ENCODE measurements at regions not wholly inside any gene's neighbourhood (a gene's known extent, or its start where the extent isn't known, plus 50 kb on each side); places are given as distances from the start of the nearest gene placed in this dataset.

DNA sequence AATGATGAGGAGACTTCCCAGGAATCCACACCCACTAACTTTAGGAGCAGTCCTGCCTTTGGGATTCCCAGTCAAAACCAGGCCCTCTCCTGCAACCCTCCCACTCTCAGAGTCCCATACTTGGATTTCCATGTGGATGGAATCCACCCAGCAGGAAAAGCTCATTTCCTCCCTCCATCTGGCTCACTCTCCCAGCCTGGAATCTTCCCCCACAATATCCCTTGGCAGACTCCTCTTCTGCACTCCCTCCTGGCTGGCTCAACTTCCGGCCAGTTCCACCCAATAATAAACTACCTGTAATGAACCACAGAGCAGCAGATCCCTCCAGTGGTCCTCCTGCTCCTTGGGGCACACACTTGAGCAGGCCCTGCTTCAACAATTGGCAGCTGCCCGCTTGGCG lies 102.8 kb upstream of the EGLN3 start:
- H2AFZ ChIP-seq (ENCODE audit: low read depth, low read length), result no peak overlapping the region
- H4K20me1 ChIP-seq (ENCODE audit: insufficient read depth), result no peaks in the 10 kb centered on the region

DNA sequence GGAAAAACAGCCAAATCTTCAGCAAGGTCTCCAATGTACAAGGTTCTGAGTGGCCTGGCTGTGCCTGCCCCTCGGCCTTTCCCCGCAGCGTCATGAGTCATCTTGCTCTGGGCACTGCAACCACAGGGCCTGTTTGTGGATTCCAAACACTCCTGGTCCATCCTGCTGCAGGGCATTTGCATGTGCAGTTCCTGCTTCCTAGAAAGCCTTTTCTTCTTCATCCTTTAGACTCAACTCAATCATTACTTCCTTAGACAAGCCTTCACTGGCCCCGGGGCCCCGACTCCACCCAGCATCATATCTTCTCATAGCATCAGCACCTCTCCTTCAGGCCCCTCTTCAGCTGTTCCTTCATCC lies 101.8 kb upstream of the EGLN3 start:
- no peaks in the 10 kb centered on the region for H3K9me3 ChIP-seq (ENCODE audit: low read length)
- H2AFZ ChIP-seq (ENCODE audit: low read depth, low read length), result no peak overlapping the region
- H3F3A ChIP-seq (ENCODE audit: insufficient read depth, low read length, poor library complexity, severe bottlenecking), result no peaks in the 10 kb centered on the region
- no peak overlapping the region for H3K9ac ChIP-seq (ENCODE audit: low read length)
- no peaks in the 10 kb centered on the region for H3K79me2 ChIP-seq (replicated peaks; ENCODE audit: insufficient read depth, low read length)
- TF ChIP-seq EP300 (conservative IDR thresholded peaks at IDR 0.05; ENCODE audit: poor library complexity, severe bottlenecking) (no peak), RAD21 (conservative IDR thresholded peaks at IDR 0.05) (no peak), MXI1 (conservative IDR thresholded peaks at IDR 0.05; ENCODE audit: poor library complexity, severe bottlenecking) (no peak), TAF1 (IDR thresholded peaks at IDR 0.05; ENCODE audit: low read depth) (no peak), POLR2AphosphoS5 (IDR thresholded peaks at IDR 0.05) (no peak), EZH2 (IDR thresholded peaks at IDR 0.05; ENCODE audit: borderline replicate concordance, insufficient read depth, low read length, poor library complexity, severe bottlenecking) (no peak), SMC3 (conservative IDR thresholded peaks at IDR 0.05; ENCODE audit: poor library complexity) (no peak)
- TF ChIP-seq, protein P1, sequence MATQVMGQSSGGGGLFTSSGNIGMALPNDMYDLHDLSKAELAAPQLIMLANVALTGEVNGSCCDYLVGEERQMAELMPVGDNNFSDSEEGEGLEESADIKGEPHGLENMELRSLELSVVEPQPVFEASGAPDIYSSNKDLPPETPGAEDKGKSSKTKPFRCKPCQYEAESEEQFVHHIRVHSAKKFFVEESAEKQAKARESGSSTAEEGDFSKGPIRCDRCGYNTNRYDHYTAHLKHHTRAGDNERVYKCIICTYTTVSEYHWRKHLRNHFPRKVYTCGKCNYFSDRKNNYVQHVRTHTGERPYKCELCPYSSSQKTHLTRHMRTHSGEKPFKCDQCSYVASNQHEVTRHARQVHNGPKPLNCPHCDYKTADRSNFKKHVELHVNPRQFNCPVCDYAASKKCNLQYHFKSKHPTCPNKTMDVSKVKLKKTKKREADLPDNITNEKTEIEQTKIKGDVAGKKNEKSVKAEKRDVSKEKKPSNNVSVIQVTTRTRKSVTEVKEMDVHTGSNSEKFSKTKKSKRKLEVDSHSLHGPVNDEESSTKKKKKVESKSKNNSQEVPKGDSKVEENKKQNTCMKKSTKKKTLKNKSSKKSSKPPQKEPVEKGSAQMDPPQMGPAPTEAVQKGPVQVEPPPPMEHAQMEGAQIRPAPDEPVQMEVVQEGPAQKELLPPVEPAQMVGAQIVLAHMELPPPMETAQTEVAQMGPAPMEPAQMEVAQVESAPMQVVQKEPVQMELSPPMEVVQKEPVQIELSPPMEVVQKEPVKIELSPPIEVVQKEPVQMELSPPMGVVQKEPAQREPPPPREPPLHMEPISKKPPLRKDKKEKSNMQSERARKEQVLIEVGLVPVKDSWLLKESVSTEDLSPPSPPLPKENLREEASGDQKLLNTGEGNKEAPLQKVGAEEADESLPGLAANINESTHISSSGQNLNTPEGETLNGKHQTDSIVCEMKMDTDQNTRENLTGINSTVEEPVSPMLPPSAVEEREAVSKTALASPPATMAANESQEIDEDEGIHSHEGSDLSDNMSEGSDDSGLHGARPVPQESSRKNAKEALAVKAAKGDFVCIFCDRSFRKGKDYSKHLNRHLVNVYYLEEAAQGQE (IDR thresholded peaks at IDR 0.05; ENCODE audit: borderline replicate concordance), result no peak
- TF ChIP-seq, protein P2, sequence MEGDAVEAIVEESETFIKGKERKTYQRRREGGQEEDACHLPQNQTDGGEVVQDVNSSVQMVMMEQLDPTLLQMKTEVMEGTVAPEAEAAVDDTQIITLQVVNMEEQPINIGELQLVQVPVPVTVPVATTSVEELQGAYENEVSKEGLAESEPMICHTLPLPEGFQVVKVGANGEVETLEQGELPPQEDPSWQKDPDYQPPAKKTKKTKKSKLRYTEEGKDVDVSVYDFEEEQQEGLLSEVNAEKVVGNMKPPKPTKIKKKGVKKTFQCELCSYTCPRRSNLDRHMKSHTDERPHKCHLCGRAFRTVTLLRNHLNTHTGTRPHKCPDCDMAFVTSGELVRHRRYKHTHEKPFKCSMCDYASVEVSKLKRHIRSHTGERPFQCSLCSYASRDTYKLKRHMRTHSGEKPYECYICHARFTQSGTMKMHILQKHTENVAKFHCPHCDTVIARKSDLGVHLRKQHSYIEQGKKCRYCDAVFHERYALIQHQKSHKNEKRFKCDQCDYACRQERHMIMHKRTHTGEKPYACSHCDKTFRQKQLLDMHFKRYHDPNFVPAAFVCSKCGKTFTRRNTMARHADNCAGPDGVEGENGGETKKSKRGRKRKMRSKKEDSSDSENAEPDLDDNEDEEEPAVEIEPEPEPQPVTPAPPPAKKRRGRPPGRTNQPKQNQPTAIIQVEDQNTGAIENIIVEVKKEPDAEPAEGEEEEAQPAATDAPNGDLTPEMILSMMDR (IDR thresholded peaks at IDR 0.05; ENCODE audit: poor library complexity, severe bottlenecking), result no peak
- no peak overlapping the region for H3K4me2 ChIP-seq (ENCODE audit: low read length)
- H3K9me2 ChIP-seq (ENCODE audit: insufficient read depth, low read length), result no peaks in the 10 kb centered on the region
- no peaks in the 10 kb centered on the region for H4K20me1 ChIP-seq (ENCODE audit: insufficient read depth)
- no peaks in the 10 kb centered on the region for H3K27me3 ChIP-seq (ENCODE audit: insufficient read depth, low read depth, low read length)
- H3K36me3 ChIP-seq (ENCODE audit: insufficient read depth, low read length), result no peaks in the 10 kb centered on the region
- no peak overlapping the region for H3K4me3 ChIP-seq (ENCODE audit: low read length)
- H3K27ac ChIP-seq (ENCODE audit: low read length), result no peak overlapping the region

More for the DNA sequence above, 102.8 kb upstream of the EGLN3 start:
- no peak overlapping the region for H3K4me2 ChIP-seq (ENCODE audit: low read length)
- H3K4me3 ChIP-seq (ENCODE audit: low read length), result no peak overlapping the region
- H3F3A ChIP-seq (ENCODE audit: insufficient read depth, low read length, poor library complexity, severe bottlenecking), result no peaks in the 10 kb centered on the region
- H3K9me3 ChIP-seq (ENCODE audit: low read length), result no peaks in the 10 kb centered on the region
- no peak overlapping the region for H3K9ac ChIP-seq (ENCODE audit: low read length)
- TF ChIP-seq EP300 (conservative IDR thresholded peaks at IDR 0.05; ENCODE audit: poor library complexity, severe bottlenecking) (no peak), SMC3 (conservative IDR thresholded peaks at IDR 0.05; ENCODE audit: poor library complexity) (no peak), EZH2 (IDR thresholded peaks at IDR 0.05; ENCODE audit: borderline replicate concordance, insufficient read depth, low read length, poor library complexity, severe bottlenecking) (no peak), MXI1 (conservative IDR thresholded peaks at IDR 0.05; ENCODE audit: poor library complexity, severe bottlenecking) (no peak), POLR2AphosphoS5 (IDR thresholded peaks at IDR 0.05) (no peak), TAF1 (IDR thresholded peaks at IDR 0.05; ENCODE audit: low read depth) (no peak), RAD21 (conservative IDR thresholded peaks at IDR 0.05) (no peak)
- TF ChIP-seq, protein P2 (IDR thresholded peaks at IDR 0.05; ENCODE audit: poor library complexity, severe bottlenecking), result no peak
- TF ChIP-seq, protein P1 (IDR thresholded peaks at IDR 0.05; ENCODE audit: borderline replicate concordance), result no peak
- no peaks in the 10 kb centered on the region for H3K9me2 ChIP-seq (ENCODE audit: insufficient read depth, low read length)
- H3K27ac ChIP-seq (ENCODE audit: low read length), result no peak overlapping the region
- no peaks in the 10 kb centered on the region for H3K36me3 ChIP-seq (ENCODE audit: insufficient read depth, low read length)
- H3K79me2 ChIP-seq (replicated peaks; ENCODE audit: insufficient read depth, low read length), result no peaks in the 10 kb centered on the region
- no peaks in the 10 kb centered on the region for H3K27me3 ChIP-seq (ENCODE audit: insufficient read depth, low read depth, low read length)
